OCI-LY3 (cell line): ENCODE measurements at regions not wholly inside any gene's neighbourhood (a gene's known extent, or its start where the extent isn't known, plus 50 kb on each side); places are given as distances from the start of the nearest gene placed in this dataset.

ENCODE experiments used
- EZH2phosphoT487 ChIP-seq: fragments of 200-600 bp; shearing (Covaris generic); IDR thresholded peaks from 2 replicates; pipeline ENCODE4 v1.6.1; 2018; ENCODE audit warnings: antibody characterized with exemption, mixed run types, low read depth
- TF ChIP-seq, protein P1 (sequence below): fragments of 200-600, 300-600 bp; sonication (generic); IDR thresholded peaks from 2 replicates; pipeline ENCODE4 v1.5.1; 2014; ENCODE audit warnings: antibody characterized with exemption, low read length, low read depth

DNA sequence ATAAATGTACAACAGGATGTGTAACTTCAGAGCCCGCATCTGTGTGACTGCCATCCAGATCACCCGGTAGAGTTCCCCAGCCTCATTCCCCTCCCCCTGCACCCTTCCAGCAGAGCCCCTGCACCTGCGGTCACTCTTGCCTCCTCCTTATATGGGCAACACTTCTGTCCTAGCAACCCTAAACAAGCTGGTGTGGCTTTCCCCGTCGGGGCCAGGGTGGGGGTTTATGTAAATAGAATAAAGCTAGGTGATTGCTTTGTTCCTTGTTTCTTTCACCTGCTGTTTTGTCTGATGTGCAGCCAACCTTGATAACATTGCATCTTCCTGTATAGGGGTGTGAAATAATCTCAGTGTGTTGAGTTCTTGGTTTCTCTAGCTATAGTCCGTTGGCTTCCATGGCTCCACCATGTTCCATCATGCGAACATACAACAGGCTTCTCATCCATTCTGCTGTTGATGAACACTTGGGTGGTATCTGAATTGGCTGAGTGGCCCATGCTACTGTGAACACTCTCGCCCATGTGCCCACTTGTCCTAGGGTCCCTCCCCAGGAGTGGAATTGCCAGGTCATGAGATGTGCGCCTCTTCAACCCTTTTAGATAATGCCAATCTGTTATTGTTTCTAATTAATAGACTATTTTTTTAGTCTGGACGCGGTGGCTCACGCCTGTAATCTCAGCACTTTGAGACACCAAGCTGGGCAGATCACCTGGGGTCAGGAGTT is 102.2 kb downstream of the KIF26A start:
- TF ChIP-seq, protein P1, sequence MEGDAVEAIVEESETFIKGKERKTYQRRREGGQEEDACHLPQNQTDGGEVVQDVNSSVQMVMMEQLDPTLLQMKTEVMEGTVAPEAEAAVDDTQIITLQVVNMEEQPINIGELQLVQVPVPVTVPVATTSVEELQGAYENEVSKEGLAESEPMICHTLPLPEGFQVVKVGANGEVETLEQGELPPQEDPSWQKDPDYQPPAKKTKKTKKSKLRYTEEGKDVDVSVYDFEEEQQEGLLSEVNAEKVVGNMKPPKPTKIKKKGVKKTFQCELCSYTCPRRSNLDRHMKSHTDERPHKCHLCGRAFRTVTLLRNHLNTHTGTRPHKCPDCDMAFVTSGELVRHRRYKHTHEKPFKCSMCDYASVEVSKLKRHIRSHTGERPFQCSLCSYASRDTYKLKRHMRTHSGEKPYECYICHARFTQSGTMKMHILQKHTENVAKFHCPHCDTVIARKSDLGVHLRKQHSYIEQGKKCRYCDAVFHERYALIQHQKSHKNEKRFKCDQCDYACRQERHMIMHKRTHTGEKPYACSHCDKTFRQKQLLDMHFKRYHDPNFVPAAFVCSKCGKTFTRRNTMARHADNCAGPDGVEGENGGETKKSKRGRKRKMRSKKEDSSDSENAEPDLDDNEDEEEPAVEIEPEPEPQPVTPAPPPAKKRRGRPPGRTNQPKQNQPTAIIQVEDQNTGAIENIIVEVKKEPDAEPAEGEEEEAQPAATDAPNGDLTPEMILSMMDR, result no peak
- no peak for TF ChIP-seq EZH2phosphoT487
